Neural progenitor cell (in vitro differentiated cells): ENCODE measurements at regions not wholly inside any gene's neighbourhood (a gene's known extent, or its start where the extent isn't known, plus 50 kb on each side); places are given as distances from the start of the nearest gene placed in this dataset.
A peak's percentile ranks its signal among the peaks of the same experiment; 100 is the strongest.

Source experiments
- DNase-seq: peaks from one replicate; pipeline ENCODE4 v3.0.0-alpha.2; 2016; ENCODE audit warnings: low spot score
- H2AFZ ChIP-seq: fragments of 200-600 bp; sonication (generic); replicated peaks from 2 replicates; pipeline ENCODE4 v1.6.1; 2016; ENCODE audit warnings: antibody characterized with exemption
- H3F3A ChIP-seq: fragments of 200-600 bp; sonication (generic); 2 replicates; pipeline ENCODE4 v1.6.1; 2016; ENCODE audit warnings: antibody characterized with exemption, low read depth
- H3K27ac ChIP-seq: fragments of 200-600 bp; sonication (generic); 2 replicates; pipeline ENCODE4 v1.5.1; 2016; ENCODE audit warnings: mild to moderate bottlenecking
- H3K27me3 ChIP-seq: fragments of 200-600 bp; sonication (generic); 2 replicates; pipeline ENCODE4 v1.6.1; 2016; ENCODE audit warnings: mild to moderate bottlenecking, moderate library complexity
- H3K36me3 ChIP-seq: fragments of 200-600 bp; sonication (generic); 2 replicates; pipeline ENCODE4 v1.5.1; 2016
- H3K4me1 ChIP-seq: fragments of 200-600 bp; sonication (generic); 2 replicates; pipeline ENCODE4 v1.6.1; 2016; ENCODE audit warnings: mixed run types
- H3K4me2 ChIP-seq: fragments of 200-600 bp; sonication (generic); 2 replicates; pipeline ENCODE4 v1.6.1; 2016
- H3K4me3 ChIP-seq: fragments of 200-600 bp; sonication (generic); 2 replicates; pipeline ENCODE4 v1.5.1; 2016
- H3K79me2 ChIP-seq: fragments of 200-600 bp; sonication (generic); 2 replicates; pipeline ENCODE4 v1.6.1; 2016; ENCODE audit warnings: low read depth
- H3K9ac ChIP-seq: fragments of 200-600 bp; sonication (generic); 2 replicates; pipeline ENCODE4 v1.6.1; 2016
- H3K9me3 ChIP-seq: fragments of 200-600 bp; sonication (generic); 2 replicates; pipeline ENCODE4 v1.5.1; 2016; ENCODE audit warnings: low read depth
- H4K20me1 ChIP-seq: fragments of 200-600 bp; sonication (generic); 2 replicates; pipeline ENCODE4 v1.6.1; 2016; ENCODE audit warnings: low read depth
- H3K27ac Mint-ChIP-seq: 3 replicates; pipeline ENCODE4 v1.8.0; 2021; ENCODE audit warnings: mixed read lengths
- H3K27me3 Mint-ChIP-seq: 2 replicates; pipeline ENCODE4 v1.8.0; 2022; ENCODE audit warnings: low read depth, mild to moderate bottlenecking, inconsistent platforms, moderate library complexity, mixed read lengths; ENCODE audit not compliant: insufficient read depth
- H3K36me3 Mint-ChIP-seq: 3 replicates; pipeline ENCODE4 v1.8.0; 2021; ENCODE audit warnings: mixed read lengths
- H3K4me1 Mint-ChIP-seq: 3 replicates; pipeline ENCODE4 v1.8.0; 2021; ENCODE audit warnings: mixed read lengths
- H3K4me3 Mint-ChIP-seq: 3 replicates; pipeline ENCODE4 v1.8.0; 2021; ENCODE audit warnings: mild to moderate bottlenecking, moderate library complexity, mixed read lengths
- H3K9me3 Mint-ChIP-seq: 3 replicates; pipeline ENCODE4 v1.8.0; 2020; ENCODE audit warnings: mixed read lengths
- EZH2 ChIP-seq: fragments of 200-600 bp; sonication (generic); IDR thresholded peaks from 2 replicates; pipeline ENCODE4 v1.6.1; 2017; ENCODE audit warnings: antibody characterized with exemption, mild to moderate bottlenecking, moderate library complexity
- EZH2phosphoT487 ChIP-seq: fragments of 200-600 bp; sonication (generic); IDR thresholded peaks from 2 replicates; pipeline ENCODE4 v1.6.1; 2017; ENCODE audit warnings: antibody characterized with exemption
- TF ChIP-seq, protein P1 (sequence below): fragments of 200-600 bp; sonication (generic); IDR thresholded peaks from 2 replicates; pipeline ENCODE4 v1.5.1; 2017; ENCODE audit warnings: antibody characterized with exemption, mild to moderate bottlenecking

DNA sequence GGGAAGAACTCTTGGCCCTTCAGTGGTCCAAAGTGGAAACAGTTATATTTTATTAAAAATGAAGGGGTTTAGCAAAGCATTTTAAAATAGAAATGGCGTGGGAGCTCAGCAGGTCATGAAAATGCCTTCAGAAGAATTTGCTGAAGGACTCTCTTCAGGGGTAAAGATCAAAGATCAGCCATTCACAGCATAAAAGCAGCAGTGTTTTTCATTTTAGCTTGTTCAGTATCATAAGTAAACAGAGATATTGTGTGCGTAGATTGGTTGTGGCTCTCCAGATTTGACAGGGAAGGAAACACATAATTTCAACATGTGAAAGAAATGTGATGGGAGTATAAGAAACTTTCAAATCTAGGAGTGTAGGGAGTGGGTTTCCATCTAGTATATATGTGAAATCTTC is 519.2 kb upstream of the MAP3K7 start:
- no peaks in the 10 kb centered on the region for H4K20me1 ChIP-seq
- H3F3A ChIP-seq = no peaks in the 10 kb centered on the region
- TF ChIP-seq EZH2phosphoT487 (no peak), EZH2 (no peak)
- TF ChIP-seq, protein P1, sequence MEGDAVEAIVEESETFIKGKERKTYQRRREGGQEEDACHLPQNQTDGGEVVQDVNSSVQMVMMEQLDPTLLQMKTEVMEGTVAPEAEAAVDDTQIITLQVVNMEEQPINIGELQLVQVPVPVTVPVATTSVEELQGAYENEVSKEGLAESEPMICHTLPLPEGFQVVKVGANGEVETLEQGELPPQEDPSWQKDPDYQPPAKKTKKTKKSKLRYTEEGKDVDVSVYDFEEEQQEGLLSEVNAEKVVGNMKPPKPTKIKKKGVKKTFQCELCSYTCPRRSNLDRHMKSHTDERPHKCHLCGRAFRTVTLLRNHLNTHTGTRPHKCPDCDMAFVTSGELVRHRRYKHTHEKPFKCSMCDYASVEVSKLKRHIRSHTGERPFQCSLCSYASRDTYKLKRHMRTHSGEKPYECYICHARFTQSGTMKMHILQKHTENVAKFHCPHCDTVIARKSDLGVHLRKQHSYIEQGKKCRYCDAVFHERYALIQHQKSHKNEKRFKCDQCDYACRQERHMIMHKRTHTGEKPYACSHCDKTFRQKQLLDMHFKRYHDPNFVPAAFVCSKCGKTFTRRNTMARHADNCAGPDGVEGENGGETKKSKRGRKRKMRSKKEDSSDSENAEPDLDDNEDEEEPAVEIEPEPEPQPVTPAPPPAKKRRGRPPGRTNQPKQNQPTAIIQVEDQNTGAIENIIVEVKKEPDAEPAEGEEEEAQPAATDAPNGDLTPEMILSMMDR = no peak
- no peak overlapping the region for H3K9ac ChIP-seq
- H3K4me1 Mint-ChIP-seq = peaks cover 19% of the 10 kb centered on the region
- no peaks in the 10 kb centered on the region for H3K79me2 ChIP-seq
- H3K9me3 ChIP-seq = no peaks in the 10 kb centered on the region
- no peak overlapping the region for H3K27ac ChIP-seq
- H3K4me3 Mint-ChIP-seq = no peak overlapping the region
- H3K27me3 Mint-ChIP-seq = peaks cover 5% of the 10 kb centered on the region
- H2AFZ ChIP-seq = no peak overlapping the region
- no peaks in the 10 kb centered on the region for H3K36me3 Mint-ChIP-seq
- no peak overlapping the region for H3K4me3 ChIP-seq
- DNase-seq = no peak
- H3K4me2 ChIP-seq = no peak overlapping the region
- peak overlapping the region; percentile 58 for H3K27ac Mint-ChIP-seq
- no peaks in the 10 kb centered on the region for H3K9me3 Mint-ChIP-seq
- H3K36me3 ChIP-seq = no peaks in the 10 kb centered on the region
- no peaks in the 10 kb centered on the region for H3K4me1 ChIP-seq
- H3K27me3 ChIP-seq = no peaks in the 10 kb centered on the region

DNA sequence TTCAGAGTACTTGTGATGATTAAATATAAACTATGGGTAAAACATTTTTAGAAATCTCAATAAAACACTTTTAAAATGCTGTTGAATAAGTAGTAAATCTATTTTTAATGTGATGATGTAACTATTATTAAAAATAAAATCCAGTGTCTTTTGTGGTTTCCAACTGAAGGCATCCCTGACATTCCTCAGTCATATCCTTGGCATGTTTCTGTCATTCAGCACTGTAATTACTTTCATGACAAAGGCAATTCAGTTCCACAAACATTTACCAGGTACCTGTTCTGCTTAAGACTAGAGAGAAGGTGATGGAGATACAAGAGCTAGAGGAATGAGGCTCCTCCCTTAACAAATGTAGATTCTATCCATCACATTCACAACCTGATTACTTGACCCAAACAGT is 518.7 kb upstream of the MAP3K7 start:
- H3K4me1 Mint-ChIP-seq = peaks cover 19% of the 10 kb centered on the region
- no peaks in the 10 kb centered on the region for H3K79me2 ChIP-seq
- H3K9me3 ChIP-seq = no peaks in the 10 kb centered on the region
- no peaks in the 10 kb centered on the region for H3K9me3 Mint-ChIP-seq
- H4K20me1 ChIP-seq = no peaks in the 10 kb centered on the region
- no peak overlapping the region for H3K4me3 Mint-ChIP-seq
- H3K9ac ChIP-seq = no peak overlapping the region
- no peak overlapping the region for H3K4me2 ChIP-seq
- H3K4me3 ChIP-seq = no peak overlapping the region
- H2AFZ ChIP-seq = no peak overlapping the region
- no peaks in the 10 kb centered on the region for H3K36me3 ChIP-seq
- H3K36me3 Mint-ChIP-seq = no peaks in the 10 kb centered on the region
- no peaks in the 10 kb centered on the region for H3K4me1 ChIP-seq
- DNase-seq = no peak
- H3K27me3 ChIP-seq = no peaks in the 10 kb centered on the region
- no peak overlapping the region for H3K27ac ChIP-seq
- H3K27me3 Mint-ChIP-seq = peaks cover 5% of the 10 kb centered on the region
- H3F3A ChIP-seq = no peaks in the 10 kb centered on the region
- H3K27ac Mint-ChIP-seq = no peak overlapping the region
- TF ChIP-seq, protein P1 = no peak
- TF ChIP-seq EZH2phosphoT487 = no peak
- no peak for TF ChIP-seq EZH2

DNA sequence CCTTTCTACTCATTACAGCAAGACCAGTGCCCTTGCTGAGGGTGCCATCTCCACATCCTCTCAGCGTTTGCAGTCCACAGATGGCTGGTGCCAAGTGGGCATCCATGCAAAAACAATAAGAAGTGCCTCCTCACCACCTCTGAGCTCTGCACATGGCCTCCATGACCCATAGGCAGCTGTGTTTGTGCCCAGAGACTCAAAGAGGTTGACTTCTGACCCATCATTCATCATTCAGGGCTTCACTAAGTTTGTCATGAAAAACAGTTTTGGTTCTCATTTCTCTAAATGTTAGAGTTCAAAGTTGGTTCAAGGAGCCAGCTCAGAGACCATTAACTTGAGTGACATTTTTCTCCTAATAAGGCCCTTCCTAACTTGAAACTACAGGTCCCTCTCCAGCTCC is 512.6 kb upstream of the MAP3K7 start:
- H3K36me3 ChIP-seq = no peaks in the 10 kb centered on the region
- H3K79me2 ChIP-seq = no peaks in the 10 kb centered on the region
- H3K27me3 ChIP-seq = no peaks in the 10 kb centered on the region
- H3K4me3 ChIP-seq = no peak overlapping the region
- no peaks in the 10 kb centered on the region for H3F3A ChIP-seq
- H3K4me2 ChIP-seq = no peak overlapping the region
- H4K20me1 ChIP-seq = no peaks in the 10 kb centered on the region
- Mint-ChIP-seq H3K4me3 (no peak overlapping the region), H3K4me1 (peaks cover 7% of the 10 kb centered on the region), H3K27me3 (peaks cover 7% of the 10 kb centered on the region), H3K9me3 (no peaks in the 10 kb centered on the region), H3K27ac (no peak overlapping the region), H3K36me3 (no peaks in the 10 kb centered on the region)
- DNase-seq = no peak
- no peaks in the 10 kb centered on the region for H3K9me3 ChIP-seq
- no peak overlapping the region for H3K9ac ChIP-seq
- no peak overlapping the region for H3K27ac ChIP-seq
- TF ChIP-seq, protein P1 = no peak
- TF ChIP-seq EZH2phosphoT487 (no peak), EZH2 (no peak)
- H3K4me1 ChIP-seq = no peaks in the 10 kb centered on the region
- H2AFZ ChIP-seq = no peak overlapping the region
